ENCODE measurements at regions not wholly inside any gene's neighbourhood (a gene's known extent, or its start where the extent isn't known, plus 50 kb on each side); places are given as distances from the start of the nearest gene placed in this dataset.

DNA sequence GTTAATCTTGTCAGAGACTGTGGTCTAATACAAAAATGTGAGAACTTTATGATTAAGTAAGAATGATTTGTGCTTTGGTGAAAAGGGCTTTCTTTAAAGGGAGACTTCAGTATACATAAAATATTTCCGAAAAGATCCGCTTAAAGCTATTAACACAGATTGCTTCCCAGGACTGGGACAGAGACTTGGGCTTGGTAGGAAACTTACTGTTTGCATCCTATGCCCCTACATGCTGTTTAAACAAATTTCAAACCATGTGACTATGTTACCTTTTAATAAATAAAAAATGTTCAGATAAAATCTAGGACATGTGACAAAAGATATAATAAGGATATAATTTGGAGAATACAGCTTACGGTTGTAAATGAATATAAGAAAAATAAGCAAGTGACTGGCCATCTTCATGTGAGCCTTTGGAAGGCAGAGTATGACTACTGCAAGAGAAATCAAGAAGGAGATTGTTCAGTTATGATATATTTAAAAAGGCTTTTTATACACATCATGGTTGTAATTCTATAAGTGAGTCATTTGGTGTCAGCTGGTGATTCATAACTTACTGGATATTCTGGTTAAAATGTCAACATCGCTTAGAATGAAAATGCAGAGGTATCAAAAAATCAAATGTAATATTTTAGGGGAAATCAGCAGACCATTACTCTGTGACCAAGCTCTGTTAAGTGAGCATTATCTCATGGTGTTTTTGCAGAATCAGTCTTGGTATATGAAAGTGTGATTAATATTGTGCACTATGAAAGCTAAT lies 234.7 kb upstream of the E2F7 start:
- DNase-seq (ENCODE audit: low read depth), result no peak
- no peak overlapping the region for H3K4me3 ChIP-seq (ENCODE audit: low read depth, low read length)
- TF ChIP-seq, protein P1, sequence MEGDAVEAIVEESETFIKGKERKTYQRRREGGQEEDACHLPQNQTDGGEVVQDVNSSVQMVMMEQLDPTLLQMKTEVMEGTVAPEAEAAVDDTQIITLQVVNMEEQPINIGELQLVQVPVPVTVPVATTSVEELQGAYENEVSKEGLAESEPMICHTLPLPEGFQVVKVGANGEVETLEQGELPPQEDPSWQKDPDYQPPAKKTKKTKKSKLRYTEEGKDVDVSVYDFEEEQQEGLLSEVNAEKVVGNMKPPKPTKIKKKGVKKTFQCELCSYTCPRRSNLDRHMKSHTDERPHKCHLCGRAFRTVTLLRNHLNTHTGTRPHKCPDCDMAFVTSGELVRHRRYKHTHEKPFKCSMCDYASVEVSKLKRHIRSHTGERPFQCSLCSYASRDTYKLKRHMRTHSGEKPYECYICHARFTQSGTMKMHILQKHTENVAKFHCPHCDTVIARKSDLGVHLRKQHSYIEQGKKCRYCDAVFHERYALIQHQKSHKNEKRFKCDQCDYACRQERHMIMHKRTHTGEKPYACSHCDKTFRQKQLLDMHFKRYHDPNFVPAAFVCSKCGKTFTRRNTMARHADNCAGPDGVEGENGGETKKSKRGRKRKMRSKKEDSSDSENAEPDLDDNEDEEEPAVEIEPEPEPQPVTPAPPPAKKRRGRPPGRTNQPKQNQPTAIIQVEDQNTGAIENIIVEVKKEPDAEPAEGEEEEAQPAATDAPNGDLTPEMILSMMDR (IDR thresholded peaks at IDR 0.05; ENCODE audit: low read depth, low read length), result no peak
- TF ChIP-seq MYC (IDR thresholded peaks at IDR 0.05; ENCODE audit: low read depth, low read length), result no peak
- TF ChIP-seq, protein P2, sequence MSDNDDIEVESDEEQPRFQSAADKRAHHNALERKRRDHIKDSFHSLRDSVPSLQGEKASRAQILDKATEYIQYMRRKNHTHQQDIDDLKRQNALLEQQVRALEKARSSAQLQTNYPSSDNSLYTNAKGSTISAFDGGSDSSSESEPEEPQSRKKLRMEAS (IDR thresholded peaks at IDR 0.05; ENCODE audit: low read depth, low read length), result no peak
- TF ChIP-seq POLR2A (IDR thresholded peaks at IDR 0.05; ENCODE audit: extremely low read depth, insufficient read length), result no peak

DNA sequence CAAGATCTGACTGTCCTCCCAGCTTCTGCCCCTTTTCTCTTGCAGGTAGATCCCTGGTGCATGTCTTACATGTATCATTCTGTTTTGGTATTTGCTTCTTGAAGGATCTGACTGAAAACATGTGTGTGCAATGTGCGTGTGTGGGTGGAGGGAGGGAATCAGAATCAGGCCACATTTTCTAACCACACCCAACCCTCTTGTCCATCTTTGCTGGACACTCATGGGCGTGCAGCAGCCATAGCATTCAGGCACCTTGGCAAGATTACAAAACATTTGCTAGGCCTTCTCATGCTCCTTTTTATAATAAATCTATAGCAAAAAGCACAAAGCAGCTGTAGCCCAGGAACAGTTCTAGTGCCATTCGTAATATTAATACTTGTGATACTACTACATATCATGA lies 233.6 kb upstream of the E2F7 start:
- TF ChIP-seq POLR2A (IDR thresholded peaks at IDR 0.05; ENCODE audit: extremely low read depth, insufficient read length), result no peak
- TF ChIP-seq, protein P2 (IDR thresholded peaks at IDR 0.05; ENCODE audit: low read depth, low read length), result no peak
- no peak for TF ChIP-seq MYC (IDR thresholded peaks at IDR 0.05; ENCODE audit: low read depth, low read length)
- TF ChIP-seq, protein P1 (IDR thresholded peaks at IDR 0.05; ENCODE audit: low read depth, low read length), result no peak
- no peak overlapping the region for H3K4me3 ChIP-seq (ENCODE audit: low read depth, low read length)
- no peak for DNase-seq (ENCODE audit: low read depth)

DNA sequence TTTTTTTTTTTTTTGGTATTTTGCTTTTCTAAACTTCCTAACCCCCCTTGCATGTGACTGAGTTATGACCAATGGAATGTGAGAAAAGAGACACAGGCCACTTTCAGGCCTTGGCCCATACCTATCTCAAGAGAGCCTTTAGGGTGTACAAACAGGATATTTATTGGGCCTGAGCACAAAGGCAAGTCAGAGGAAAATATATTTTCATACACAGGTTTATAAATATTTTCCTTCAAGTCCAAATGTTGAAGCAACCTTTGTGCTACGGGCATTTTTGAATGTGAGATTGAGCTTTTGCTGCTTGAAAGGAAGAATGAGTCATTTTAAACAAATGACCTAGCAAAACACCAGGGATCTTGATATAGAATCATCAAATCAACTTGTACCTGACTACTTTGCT lies 228.6 kb upstream of the E2F7 start:
- no peak for DNase-seq (ENCODE audit: low read depth)
- no peak overlapping the region for H3K4me3 ChIP-seq (ENCODE audit: low read depth, low read length)
- TF ChIP-seq, protein P1 (IDR thresholded peaks at IDR 0.05; ENCODE audit: low read depth, low read length), result no peak
- TF ChIP-seq POLR2A (IDR thresholded peaks at IDR 0.05; ENCODE audit: extremely low read depth, insufficient read length) (no peak), MYC (IDR thresholded peaks at IDR 0.05; ENCODE audit: low read depth, low read length) (no peak)
- TF ChIP-seq, protein P2 (IDR thresholded peaks at IDR 0.05; ENCODE audit: low read depth, low read length), result no peak

DNA sequence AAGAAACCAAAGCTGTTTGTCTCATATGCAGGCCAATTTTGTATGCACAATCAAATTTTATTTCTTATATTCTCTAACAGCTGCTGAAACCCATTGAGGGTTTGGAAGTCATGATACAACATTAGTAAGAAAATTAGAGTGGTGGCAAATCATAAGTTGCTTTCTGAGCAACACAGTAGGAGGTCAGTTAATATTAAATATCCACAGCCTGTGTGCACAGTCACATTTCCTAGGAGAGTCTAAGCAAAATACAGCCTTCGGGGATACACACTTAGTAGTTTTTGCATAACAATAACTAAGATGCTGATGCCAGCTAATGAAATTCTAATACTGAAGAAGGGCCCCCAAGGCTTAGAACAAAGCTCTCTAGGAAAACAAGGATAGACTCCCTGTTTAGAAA lies 209.6 kb upstream of the E2F7 start:
- TF ChIP-seq POLR2A (IDR thresholded peaks at IDR 0.05; ENCODE audit: extremely low read depth, insufficient read length) (no peak), MYC (IDR thresholded peaks at IDR 0.05; ENCODE audit: low read depth, low read length) (no peak)
- TF ChIP-seq, protein P2 (IDR thresholded peaks at IDR 0.05; ENCODE audit: low read depth, low read length), result no peak
- TF ChIP-seq, protein P1 (IDR thresholded peaks at IDR 0.05; ENCODE audit: low read depth, low read length), result no peak
- no peak overlapping the region for H3K4me3 ChIP-seq (ENCODE audit: low read depth, low read length)
- no peak for DNase-seq (ENCODE audit: low read depth)

DNA sequence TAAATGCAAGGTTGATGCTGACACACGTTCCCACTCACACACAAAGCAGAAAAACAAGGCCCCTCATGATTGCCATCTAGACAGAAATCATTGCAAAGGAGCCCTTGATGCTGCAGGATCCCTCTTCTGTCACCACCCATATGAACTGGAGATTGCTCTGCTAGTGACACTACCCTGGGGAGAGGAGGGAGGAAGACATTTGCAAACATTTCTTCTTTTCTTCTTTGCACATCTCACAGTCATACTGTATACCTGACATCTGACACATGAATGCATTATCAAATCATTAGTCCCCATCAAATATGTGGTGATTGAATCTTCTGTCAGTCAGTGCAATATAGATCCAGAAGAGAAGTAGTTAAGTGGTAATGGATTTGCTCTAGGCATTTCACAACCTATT lies 208.5 kb upstream of the E2F7 start:
- no peak overlapping the region for H3K4me3 ChIP-seq (ENCODE audit: low read depth, low read length)
- no peak for TF ChIP-seq MYC (IDR thresholded peaks at IDR 0.05; ENCODE audit: low read depth, low read length)
- TF ChIP-seq, protein P1 (IDR thresholded peaks at IDR 0.05; ENCODE audit: low read depth, low read length), result no peak
- TF ChIP-seq, protein P2 (IDR thresholded peaks at IDR 0.05; ENCODE audit: low read depth, low read length), result no peak
- no peak for TF ChIP-seq POLR2A (IDR thresholded peaks at IDR 0.05; ENCODE audit: extremely low read depth, insufficient read length)

More for the DNA sequence above, 208.5 kb upstream of the E2F7 start:
- DNase-seq (ENCODE audit: low read depth), result no peak
